Neural cell (in vitro differentiated cells): ENCODE measurements at regions not wholly inside any gene's neighbourhood (a gene's known extent, or its start where the extent isn't known, plus 50 kb on each side); places are given as distances from the start of the nearest gene placed in this dataset.

Source experiments
- EP300 ChIP-seq: fragments of 450-650 bp; conservative IDR thresholded peaks from 2 replicates; pipeline ENCODE4 v1.6.1; 2014; ENCODE audit warnings: antibody characterized with exemption, mild to moderate bottlenecking, moderate library complexity; ENCODE audit not compliant: poor library complexity, severe bottlenecking
- TF ChIP-seq, protein P1 (sequence below): fragments of 450-650 bp; IDR thresholded peaks from 2 replicates; pipeline ENCODE4 v1.5.1; 2014; ENCODE audit warnings: antibody characterized with exemption, mild to moderate bottlenecking, moderate library complexity; ENCODE audit not compliant: poor library complexity, severe bottlenecking

DNA sequence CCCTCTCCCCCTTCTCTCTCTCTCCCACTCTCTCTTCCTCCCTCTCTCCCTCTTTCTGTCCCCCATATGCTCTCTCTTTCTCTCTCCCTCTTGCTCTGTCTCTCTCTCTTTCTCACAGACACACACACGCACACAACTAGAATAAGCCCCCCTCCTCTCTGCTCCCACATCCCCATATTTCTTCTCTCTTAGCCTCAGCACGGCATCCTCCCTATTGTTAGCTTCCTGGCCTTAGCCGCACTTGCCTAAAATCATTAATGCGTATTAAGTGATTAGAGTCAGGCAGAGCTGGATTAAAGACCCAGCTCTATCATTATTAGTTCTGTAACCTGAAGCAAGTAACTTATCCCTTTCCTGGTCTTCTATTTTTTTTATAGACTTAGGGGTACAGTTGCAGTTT lies 319.0 kb upstream of the C16orf82 start:
- TF ChIP-seq, protein P1, sequence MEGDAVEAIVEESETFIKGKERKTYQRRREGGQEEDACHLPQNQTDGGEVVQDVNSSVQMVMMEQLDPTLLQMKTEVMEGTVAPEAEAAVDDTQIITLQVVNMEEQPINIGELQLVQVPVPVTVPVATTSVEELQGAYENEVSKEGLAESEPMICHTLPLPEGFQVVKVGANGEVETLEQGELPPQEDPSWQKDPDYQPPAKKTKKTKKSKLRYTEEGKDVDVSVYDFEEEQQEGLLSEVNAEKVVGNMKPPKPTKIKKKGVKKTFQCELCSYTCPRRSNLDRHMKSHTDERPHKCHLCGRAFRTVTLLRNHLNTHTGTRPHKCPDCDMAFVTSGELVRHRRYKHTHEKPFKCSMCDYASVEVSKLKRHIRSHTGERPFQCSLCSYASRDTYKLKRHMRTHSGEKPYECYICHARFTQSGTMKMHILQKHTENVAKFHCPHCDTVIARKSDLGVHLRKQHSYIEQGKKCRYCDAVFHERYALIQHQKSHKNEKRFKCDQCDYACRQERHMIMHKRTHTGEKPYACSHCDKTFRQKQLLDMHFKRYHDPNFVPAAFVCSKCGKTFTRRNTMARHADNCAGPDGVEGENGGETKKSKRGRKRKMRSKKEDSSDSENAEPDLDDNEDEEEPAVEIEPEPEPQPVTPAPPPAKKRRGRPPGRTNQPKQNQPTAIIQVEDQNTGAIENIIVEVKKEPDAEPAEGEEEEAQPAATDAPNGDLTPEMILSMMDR = no peak
- TF ChIP-seq EP300 = no peak
